OCI-LY7 (cell line): ENCODE measurements at regions not wholly inside any gene's neighbourhood (a gene's known extent, or its start where the extent isn't known, plus 50 kb on each side); places are given as distances from the start of the nearest gene placed in this dataset.

Source experiments
- CTCF ChIP-seq: fragments of 200-600 bp; sonication (generic); conservative IDR thresholded peaks from 2 replicates; pipeline ENCODE4 v1.5.1; 2014; ENCODE audit warnings: mild to moderate bottlenecking, antibody characterized with exemption, low read length, moderate library complexity, mixed read lengths
- EZH2phosphoT487 ChIP-seq: fragments of 200-600 bp; sonication (generic); IDR thresholded peaks from 2 replicates; pipeline ENCODE4 v1.6.1; 2018; ENCODE audit warnings: low read depth, borderline replicate concordance, mild to moderate bottlenecking, mixed run types, antibody characterized with exemption, low read length, moderate library complexity, mixed read lengths

- TF ChIP-seq CTCF = no peak
- no peak for TF ChIP-seq EZH2phosphoT487
Measured at GRCh38 chr6:85195243-85195642, 254.6 kb upstream of the NT5E start.
